ENCODE measurements at regions not wholly inside any gene's neighbourhood (a gene's known extent, or its start where the extent isn't known, plus 50 kb on each side); places are given as distances from the start of the nearest gene placed in this dataset.

DNA sequence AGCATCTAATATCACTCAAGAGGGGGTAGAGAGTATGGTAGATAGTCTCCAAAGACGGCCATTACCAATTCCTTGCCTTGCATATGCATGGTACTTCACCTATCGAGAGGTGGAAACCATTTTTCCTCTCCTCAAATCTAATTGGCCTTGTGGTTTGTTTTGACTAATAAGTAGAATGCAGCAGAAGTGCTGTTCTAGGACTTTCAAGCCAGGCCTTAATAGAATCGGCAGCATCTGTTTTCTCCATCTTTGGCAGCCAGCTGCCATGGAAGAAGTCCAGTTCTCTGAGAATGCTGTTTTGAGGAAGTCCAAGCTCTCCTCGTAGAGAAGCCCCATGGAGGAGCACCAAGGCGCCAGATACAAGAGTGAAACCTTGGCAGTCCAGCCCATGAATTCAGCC lies 59.1 kb upstream of the RASGRP1 start:
- no peak for TF ChIP-seq ZNF274 (IDR thresholded peaks at IDR 0.05; ENCODE audit: low read depth, low read length)
- no peak for TF ChIP-seq YY1 (IDR thresholded peaks at IDR 0.05; ENCODE audit: insufficient read depth, insufficient read length)
- no peak for TF ChIP-seq SUZ12 (IDR thresholded peaks at IDR 0.05; ENCODE audit: extremely low read depth, insufficient read depth, insufficient read length)
